Ascending aorta (tissue), 2 donors: ENCODE measurements at regions not wholly inside any gene's neighbourhood (a gene's known extent, or its start where the extent isn't known, plus 50 kb on each side); places are given as distances from the start of the nearest gene placed in this dataset.

ENCODE experiments used
- DNase-seq, 2 donors: peaks; one replicate each; pipeline ENCODE4 v3.0.0-alpha.2; 2019; ENCODE audit warnings: low spot score in 2 of 2
- H3K27ac ChIP-seq, 2 donors: fragments of 200-600 bp; sonication (generic); one replicate each; pipeline ENCODE4 v1.5.1; 2016 to 2017; ENCODE audit warnings: mild to moderate bottlenecking in 1 of 2
- H3K27me3 ChIP-seq: fragments of 200-600 bp; sonication (generic); one replicate; pipeline ENCODE4 v1.5.1; 2017
- H3K36me3 ChIP-seq, 2 donors: fragments of 200-600 bp; sonication (generic); one replicate each; pipeline ENCODE4 v1.5.1; 2016
- H3K4me1 ChIP-seq, 2 donors: fragments of 200-600 bp; sonication (generic); one replicate each; pipeline ENCODE4 v1.5.1; 2016 to 2017; ENCODE audit warnings: mild to moderate bottlenecking in 1 of 2
- H3K4me3 ChIP-seq, 2 donors: fragments of 200-600 bp; sonication (generic); one replicate each; pipeline ENCODE4 v1.5.1; 2016 to 2017; ENCODE audit warnings: mild to moderate bottlenecking in 1 of 2
- H3K9me3 ChIP-seq, 2 donors: fragments of 200-600 bp; sonication (generic); one replicate each; pipeline ENCODE4 v1.5.1; 2016
- intact Hi-C: fragments of 100-400 bp; cut with DNase I; formaldehyde crosslinking; loops from one replicate; pipeline ENCODE4 v1.15.1; 2023
- TF ChIP-seq, protein P1 (sequence below), 3 experiments: fragments of 200-600 bp in 2 of 3; fragments of 450-650 bp in 1 of 3; sonication (generic) in 2 of 3; IDR thresholded peaks; one replicate each; pipeline ENCODE4 v1.5.1; 2016 to 2019; ENCODE audit warnings: antibody characterized with exemption in 3 of 3, mild to moderate bottlenecking in 1 of 3, moderate library complexity in 1 of 3

DNA sequence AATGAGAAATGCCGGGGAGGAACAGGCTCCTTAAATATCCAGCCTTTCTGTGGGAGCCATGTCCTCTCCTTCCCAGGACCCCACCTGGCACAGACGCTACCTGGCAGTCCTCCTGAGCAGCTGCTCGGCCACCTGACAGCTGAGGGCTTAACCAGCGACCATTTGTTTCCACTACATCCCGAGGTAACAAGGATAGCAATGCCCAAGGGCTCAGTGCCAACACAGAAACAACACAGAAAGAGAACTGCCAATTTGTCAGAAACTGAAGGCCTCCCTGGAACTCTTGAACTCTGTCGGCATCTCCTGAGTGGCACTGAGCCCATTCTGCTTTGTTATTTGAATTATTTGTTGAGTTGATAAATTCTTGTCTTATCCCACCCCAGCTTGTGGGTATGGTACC lies 122.2 kb upstream of the ARHGAP28 start:
- Histone ChIP-seq H3K27me3 (no peaks in the 10 kb centered on the region), H3K27ac (no peak overlapping the region), H3K4me3 (no peak overlapping the region), H3K9me3 (no peaks in the 10 kb centered on the region), H3K36me3 (no peaks in the 10 kb centered on the region), H3K4me1 (no peaks in the 10 kb centered on the region)
- TF ChIP-seq, protein P1, sequence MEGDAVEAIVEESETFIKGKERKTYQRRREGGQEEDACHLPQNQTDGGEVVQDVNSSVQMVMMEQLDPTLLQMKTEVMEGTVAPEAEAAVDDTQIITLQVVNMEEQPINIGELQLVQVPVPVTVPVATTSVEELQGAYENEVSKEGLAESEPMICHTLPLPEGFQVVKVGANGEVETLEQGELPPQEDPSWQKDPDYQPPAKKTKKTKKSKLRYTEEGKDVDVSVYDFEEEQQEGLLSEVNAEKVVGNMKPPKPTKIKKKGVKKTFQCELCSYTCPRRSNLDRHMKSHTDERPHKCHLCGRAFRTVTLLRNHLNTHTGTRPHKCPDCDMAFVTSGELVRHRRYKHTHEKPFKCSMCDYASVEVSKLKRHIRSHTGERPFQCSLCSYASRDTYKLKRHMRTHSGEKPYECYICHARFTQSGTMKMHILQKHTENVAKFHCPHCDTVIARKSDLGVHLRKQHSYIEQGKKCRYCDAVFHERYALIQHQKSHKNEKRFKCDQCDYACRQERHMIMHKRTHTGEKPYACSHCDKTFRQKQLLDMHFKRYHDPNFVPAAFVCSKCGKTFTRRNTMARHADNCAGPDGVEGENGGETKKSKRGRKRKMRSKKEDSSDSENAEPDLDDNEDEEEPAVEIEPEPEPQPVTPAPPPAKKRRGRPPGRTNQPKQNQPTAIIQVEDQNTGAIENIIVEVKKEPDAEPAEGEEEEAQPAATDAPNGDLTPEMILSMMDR (IDR thresholded peaks at IDR 0.05) = no peak
- intact Hi-C loops = no loop called here
- no peak for DNase-seq

DNA sequence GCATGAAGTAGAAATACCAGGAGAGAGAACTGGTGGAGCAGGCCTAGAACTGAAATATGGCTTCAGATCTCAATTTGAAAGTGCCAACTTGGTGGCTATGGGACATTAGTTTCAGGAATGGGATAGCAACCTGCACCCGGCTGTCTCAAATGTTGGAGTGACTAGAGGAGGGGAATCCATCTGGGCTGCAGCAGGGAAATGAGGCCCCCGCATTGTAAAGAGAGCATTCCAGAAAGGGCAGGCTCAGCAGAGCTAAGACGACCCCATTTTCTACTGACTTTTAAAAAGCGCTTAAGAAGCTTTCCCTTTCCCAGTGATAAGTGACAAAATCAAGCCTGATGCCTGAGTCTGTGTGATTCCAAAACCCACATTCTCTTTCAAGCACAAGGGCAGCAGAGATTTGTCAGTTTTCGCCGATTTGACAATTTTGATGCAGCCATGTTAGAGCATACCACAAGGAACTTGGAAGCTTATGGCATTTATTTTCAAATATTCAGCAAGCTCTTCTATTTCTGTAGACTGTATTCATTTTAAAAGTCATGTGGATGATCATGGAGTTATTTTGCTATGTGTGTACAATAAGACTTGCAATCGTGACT lies 119.8 kb upstream of the ARHGAP28 start:
- Histone ChIP-seq H3K9me3 (no peaks in the 10 kb centered on the region), H3K4me1 (no peaks in the 10 kb centered on the region), H3K36me3 (no peaks in the 10 kb centered on the region), H3K27me3 (no peaks in the 10 kb centered on the region), H3K4me3 (no peak overlapping the region), H3K27ac (no peak overlapping the region)
- intact Hi-C loops = no loop called here
- DNase-seq = no peak
- TF ChIP-seq, protein P1 (IDR thresholded peaks at IDR 0.05) = no peak

DNA sequence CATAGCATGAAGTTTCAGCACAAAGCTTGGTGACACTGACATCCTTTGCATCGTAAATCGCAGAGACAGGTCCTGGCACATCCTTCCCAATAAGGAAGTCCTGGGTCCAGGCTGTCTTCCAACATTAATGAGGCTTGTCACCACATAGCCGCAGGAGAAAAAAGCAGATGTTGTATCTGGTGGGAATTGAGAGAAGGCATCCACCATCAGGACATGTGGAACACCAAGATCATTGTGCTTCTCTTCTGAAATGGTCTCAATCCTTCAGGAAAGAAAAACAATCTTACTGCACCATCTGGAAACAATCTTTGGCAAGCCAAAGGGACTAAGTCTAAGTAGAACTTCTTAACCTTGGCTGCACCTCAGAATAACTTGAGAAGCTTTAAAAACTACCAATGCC lies 119.0 kb upstream of the ARHGAP28 start:
- Histone ChIP-seq H3K36me3 (no peaks in the 10 kb centered on the region), H3K27ac (no peak overlapping the region), H3K4me3 (no peak overlapping the region), H3K9me3 (no peaks in the 10 kb centered on the region), H3K4me1 (no peaks in the 10 kb centered on the region), H3K27me3 (no peaks in the 10 kb centered on the region)
- intact Hi-C loops = no loop called here
- DNase-seq = no peak
- TF ChIP-seq, protein P1 (IDR thresholded peaks at IDR 0.05) = no peak

DNA sequence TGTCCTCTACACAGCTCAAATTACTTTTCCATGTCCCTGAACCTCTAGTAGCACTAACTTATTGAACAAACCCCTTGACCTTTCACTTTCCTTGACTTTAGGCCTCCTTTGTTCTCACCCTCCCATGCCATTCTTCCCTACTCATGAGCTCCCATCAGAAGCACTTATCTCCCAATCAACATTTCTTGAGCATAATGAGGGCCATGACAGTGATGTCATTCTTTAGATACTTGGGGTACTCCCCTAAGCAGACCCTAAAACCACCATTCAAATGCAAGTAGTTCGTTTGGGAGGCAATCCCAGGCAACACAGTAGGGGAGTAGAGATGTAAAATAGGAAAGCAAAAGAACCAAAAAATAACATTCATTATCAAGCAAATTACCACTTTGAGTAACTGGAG lies 115.9 kb upstream of the ARHGAP28 start:
- Histone ChIP-seq H3K9me3 (no peaks in the 10 kb centered on the region), H3K27me3 (no peaks in the 10 kb centered on the region), H3K27ac (no peak overlapping the region), H3K36me3 (no peaks in the 10 kb centered on the region), H3K4me1 (no peaks in the 10 kb centered on the region), H3K4me3 (no peak overlapping the region)
- TF ChIP-seq, protein P1 (IDR thresholded peaks at IDR 0.05) = no peak
- DNase-seq = no peak
- intact Hi-C loops = no loop called here

DNA sequence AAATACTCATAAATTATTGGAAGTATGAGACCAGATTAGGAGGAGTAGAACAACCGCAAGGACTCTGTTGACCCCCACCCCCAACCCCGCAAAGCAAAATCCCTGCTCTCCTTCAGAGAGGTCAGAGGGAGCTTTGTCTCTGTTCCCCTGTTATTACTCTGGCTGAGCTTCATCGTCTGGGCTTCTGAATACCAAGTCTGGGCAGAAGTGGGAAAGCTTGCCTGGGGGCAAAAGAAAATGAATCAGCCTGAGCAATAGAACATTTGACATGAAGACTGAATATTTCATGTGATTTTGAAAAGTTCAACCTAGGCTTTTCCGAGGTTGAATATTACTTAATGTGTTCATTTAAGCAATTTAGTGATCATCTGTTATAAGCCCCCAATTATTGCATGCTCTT lies 114.6 kb upstream of the ARHGAP28 start:
- TF ChIP-seq, protein P1 (IDR thresholded peaks at IDR 0.05) = no peak
- DNase-seq = no peak
- intact Hi-C loops = no loop called here
- no peaks in the 10 kb centered on the region for H3K4me1 ChIP-seq
- no peaks in the 10 kb centered on the region for H3K27me3 ChIP-seq
- H3K9me3 ChIP-seq = no peaks in the 10 kb centered on the region
- no peaks in the 10 kb centered on the region for H3K36me3 ChIP-seq
- no peak overlapping the region for H3K27ac ChIP-seq
- H3K4me3 ChIP-seq = no peak overlapping the region

DNA sequence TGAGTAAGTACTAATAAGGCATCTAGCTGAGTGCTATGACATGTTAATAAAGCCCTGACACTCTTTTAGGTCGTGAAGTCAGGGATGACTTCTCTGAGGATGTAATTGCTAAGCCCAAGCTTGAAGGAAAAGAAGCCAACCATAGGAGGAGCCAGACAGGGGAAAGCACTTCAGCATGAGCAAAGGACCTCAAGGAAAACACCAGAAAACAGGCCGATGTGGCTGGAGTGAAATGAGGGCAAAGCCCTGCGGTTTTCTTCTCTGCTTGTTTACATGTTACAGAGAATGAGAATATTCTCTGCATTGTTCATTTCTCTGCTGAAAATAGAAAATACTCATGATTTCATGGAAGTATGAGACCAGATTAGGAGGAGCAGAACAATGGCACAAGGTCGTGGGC lies 112.5 kb upstream of the ARHGAP28 start:
- TF ChIP-seq, protein P1 (IDR thresholded peaks at IDR 0.05) = no peak
- H3K4me1 ChIP-seq = no peaks in the 10 kb centered on the region
- H3K27ac ChIP-seq = no peak overlapping the region
- no peaks in the 10 kb centered on the region for H3K36me3 ChIP-seq
- DNase-seq = no peak
- H3K27me3 ChIP-seq = no peaks in the 10 kb centered on the region
- intact Hi-C loops = no loop called here
- no peak overlapping the region for H3K4me3 ChIP-seq
- H3K9me3 ChIP-seq = no peaks in the 10 kb centered on the region
